ENCODE measurements at regions not wholly inside any gene's neighbourhood (a gene's known extent, or its start where the extent isn't known, plus 50 kb on each side); places are given as distances from the start of the nearest gene placed in this dataset.

- no peaks in the 10 kb centered on the region for H3K9me2 ChIP-seq (ENCODE audit: insufficient read depth)
- TF ChIP-seq NANOG (IDR thresholded peaks at IDR 0.05; ENCODE audit: borderline replicate concordance) (no peak), ZNF462 (CRISPR knock-in tag; IDR thresholded peaks at IDR 0.05) (no peak), CREB1 (CRISPR knock-in tag; IDR thresholded peaks at IDR 0.05; ENCODE audit: low read depth) (no peak), ZNF331 (CRISPR knock-in tag; IDR thresholded peaks at IDR 0.05; ENCODE audit: low read depth) (no peak), REST (IDR thresholded peaks at IDR 0.05; ENCODE audit: unreplicated experiment) (no peak), CTCF (conservative IDR thresholded peaks at IDR 0.05; ENCODE audit: low read depth in 2 of 2) (no peak), ZNF114 (CRISPR knock-in tag; IDR thresholded peaks at IDR 0.05) (no peak), STAT1 (IDR thresholded peaks at IDR 0.05; ENCODE audit: unreplicated experiment) (no peak), EZH2 (IDR thresholded peaks at IDR 0.05; ENCODE audit: low read depth, unreplicated experiment) (no peak), ETS1 (IDR thresholded peaks at IDR 0.05) (no peak)
- H3K27ac Mint-ChIP-seq: no peak overlapping the region
- no peak overlapping the region for H3K27ac ChIP-seq (ENCODE audit: low read depth)
- no peaks in the 10 kb centered on the region for H3K4me1 ChIP-seq (ENCODE audit: insufficient read depth)
- no peaks in the 10 kb centered on the region for H3K79me2 ChIP-seq (replicated peaks; ENCODE audit: insufficient read depth)
- ATAC-seq (no peak), DNase-seq (ENCODE audit: low spot score) (no peak)
- H3K27me3 Mint-ChIP-seq (ENCODE audit: insufficient read depth, low read depth, poor library complexity): no peaks in the 10 kb centered on the region
- H4K20me1 ChIP-seq (replicated peaks; ENCODE audit: insufficient read depth): no peaks in the 10 kb centered on the region
- no peak overlapping the region for H2AFZ ChIP-seq
- H3K4me2 ChIP-seq: no peak overlapping the region
- H3K4me1 Mint-ChIP-seq: no peaks in the 10 kb centered on the region
- no peaks in the 10 kb centered on the region for H3K27me3 ChIP-seq (ENCODE audit: insufficient read depth)
- H3K9me3 Mint-ChIP-seq: no peaks in the 10 kb centered on the region
- no peaks in the 10 kb centered on the region for H3K36me3 Mint-ChIP-seq (ENCODE audit: low read depth)
- H3K4me3 ChIP-seq: no peak overlapping the region
- H3K4me3 Mint-ChIP-seq: no peak overlapping the region
- no peaks in the 10 kb centered on the region for H3F3A ChIP-seq (replicated peaks; ENCODE audit: low read depth)
- no peaks in the 10 kb centered on the region for H3K36me3 ChIP-seq (ENCODE audit: insufficient read depth)
Measured at GRCh38 chr12:14071833-14072232, 90.4 kb upstream of the GRIN2B start.

Measured in GM23338 (cell line).